Activated CD8-positive, alpha-beta memory T cell treated with anti-CD3 and anti-CD28 coated beads for 4 hours (primary cell): ENCODE measurements at regions not wholly inside any gene's neighbourhood (a gene's known extent, or its start where the extent isn't known, plus 50 kb on each side); places are given as distances from the start of the nearest gene placed in this dataset.

Experiments
- DNase-seq, 2 donors: peaks; one replicate each; pipeline ENCODE4 v3.0.0-alpha.2; 2020; ENCODE audit warnings: low read depth in 2 of 2

GRCh38 chr2:144706647-144707046 lies 186.7 kb upstream of the ZEB2 start:
- no peak for DNase-seq

GRCh38 chr2:144705328-144706245 lies 185.7 kb upstream of the ZEB2 start:
- no peak for DNase-seq

GRCh38 chr2:144704709-144705095 lies 184.8 kb upstream of the ZEB2 start:
- DNase-seq: no peak

GRCh38 chr2:144703852-144704708 lies 184.2 kb upstream of the ZEB2 start:
- DNase-seq: no peak

- no peak for DNase-seq
These were observed 182.1 kb upstream of the ZEB2 start for GRCh38 chr2:144702051-144702450.

GRCh38 chr2:144701259-144701658 lies 181.3 kb upstream of the ZEB2 start:
- DNase-seq: no peak

GRCh38 chr2:144698156-144698555 lies 178.2 kb upstream of the ZEB2 start:
- no peak for DNase-seq

GRCh38 chr2:144695657-144696056 lies 175.7 kb upstream of the ZEB2 start:
- no peak for DNase-seq

- no peak for DNase-seq
These were observed 174.5 kb upstream of the ZEB2 start for GRCh38 chr2:144694456-144694855.

- no peak for DNase-seq
These were observed 173.3 kb upstream of the ZEB2 start for GRCh38 chr2:144693179-144693578.

GRCh38 chr2:144692661-144693060 lies 172.7 kb upstream of the ZEB2 start:
- DNase-seq: no peak

- DNase-seq: no peak
These were observed 170.9 kb upstream of the ZEB2 start for GRCh38 chr2:144690771-144691170.

GRCh38 chr2:144686518-144687215 lies 166.7 kb upstream of the ZEB2 start:
- DNase-seq: no peak

- DNase-seq: no peak
These were observed 164.0 kb upstream of the ZEB2 start for GRCh38 chr2:144683966-144684365.

- no peak for DNase-seq
These were observed 163.3 kb upstream of the ZEB2 start for GRCh38 chr2:144683107-144683753.

- no peak for DNase-seq
These were observed 162.3 kb upstream of the ZEB2 start for GRCh38 chr2:144682248-144682647.

- no peak for DNase-seq
These were observed 161.5 kb upstream of the ZEB2 start for GRCh38 chr2:144681389-144681788.

GRCh38 chr2:144679942-144680341 lies 160.0 kb upstream of the ZEB2 start:
- DNase-seq: no peak

GRCh38 chr2:144678736-144679135 lies 158.8 kb upstream of the ZEB2 start:
- DNase-seq: no peak

- no peak for DNase-seq
These were observed 155.8 kb upstream of the ZEB2 start for GRCh38 chr2:144675731-144676130.

GRCh38 chr2:144675331-144675730 lies 155.4 kb upstream of the ZEB2 start:
- no peak for DNase-seq

- no peak for DNase-seq
These were observed 154.2 kb upstream of the ZEB2 start for GRCh38 chr2:144674071-144674470.
